Uterus (tissue), 3 donors: ENCODE measurements at regions not wholly inside any gene's neighbourhood (a gene's known extent, or its start where the extent isn't known, plus 50 kb on each side); places are given as distances from the start of the nearest gene placed in this dataset.

Experiments used
- DNase-seq, 2 donors: peaks; one replicate each; pipeline ENCODE4 v3.0.0-alpha.2; 2019 to 2020
- H3K27ac ChIP-seq, 2 donors: fragments of 200-600 bp; sonication (generic); 1 replicate in 1 of 2; 2 replicates in 1 of 2; pipeline ENCODE4 v1.5.1; 2016 to 2018
- H3K27me3 ChIP-seq, 2 donors: fragments of 200-600 bp; sonication (generic); one replicate each; pipeline ENCODE4 v1.5.1; 2018 to 2019; ENCODE audit warnings: control low read depth in 1 of 2
- H3K36me3 ChIP-seq, 2 donors: fragments of 200-600 bp; sonication (generic); one replicate each; pipeline ENCODE4 v1.5.1; 2019; ENCODE audit warnings: control low read depth in 1 of 2
- H3K4me1 ChIP-seq, 2 donors: fragments of 200-600 bp; sonication (generic); one replicate each; pipeline ENCODE4 v1.5.1; 2018 to 2019; ENCODE audit warnings: control low read depth in 1 of 2
- H3K4me3 ChIP-seq, 2 donors: fragments of 200-600 bp; sonication (generic); 1 replicate in 1 of 2; 2 replicates in 1 of 2; pipeline ENCODE4 v1.5.1; 2018 to 2019; ENCODE audit warnings: mild to moderate bottlenecking in 1 of 2
- H3K9me3 ChIP-seq, 2 donors: fragments of 200-600 bp; sonication (generic); one replicate each; pipeline ENCODE4 v1.5.1; 2019; ENCODE audit warnings: control low read depth in 1 of 2
- CTCF ChIP-seq, 4 experiments: fragments of 200-600 bp in 2 of 4; fragments of 450-650 bp in 2 of 4; sonication (generic) in 2 of 4; IDR thresholded peaks; one replicate each; pipeline ENCODE4 v1.5.1; 2016 to 2019; ENCODE audit warnings: antibody characterized with exemption in 4 of 4, mild to moderate bottlenecking in 2 of 4, moderate library complexity in 1 of 4
- POLR2A ChIP-seq, 2 donors: fragments of 450-650 bp; IDR thresholded peaks; one replicate each; pipeline ENCODE4 v1.6.1; 2016; ENCODE audit warnings: antibody characterized with exemption in 2 of 2, mild to moderate bottlenecking in 1 of 2, moderate library complexity in 1 of 2
- intact Hi-C: fragments of 100-400 bp; cut with DNase I; formaldehyde crosslinking; loops from one replicate; pipeline ENCODE4 v1.15.1; 2023; ENCODE audit warnings: low total_unique reads
- donor health status: DM: yes; HTN: yes; CAD: no.

DNA sequence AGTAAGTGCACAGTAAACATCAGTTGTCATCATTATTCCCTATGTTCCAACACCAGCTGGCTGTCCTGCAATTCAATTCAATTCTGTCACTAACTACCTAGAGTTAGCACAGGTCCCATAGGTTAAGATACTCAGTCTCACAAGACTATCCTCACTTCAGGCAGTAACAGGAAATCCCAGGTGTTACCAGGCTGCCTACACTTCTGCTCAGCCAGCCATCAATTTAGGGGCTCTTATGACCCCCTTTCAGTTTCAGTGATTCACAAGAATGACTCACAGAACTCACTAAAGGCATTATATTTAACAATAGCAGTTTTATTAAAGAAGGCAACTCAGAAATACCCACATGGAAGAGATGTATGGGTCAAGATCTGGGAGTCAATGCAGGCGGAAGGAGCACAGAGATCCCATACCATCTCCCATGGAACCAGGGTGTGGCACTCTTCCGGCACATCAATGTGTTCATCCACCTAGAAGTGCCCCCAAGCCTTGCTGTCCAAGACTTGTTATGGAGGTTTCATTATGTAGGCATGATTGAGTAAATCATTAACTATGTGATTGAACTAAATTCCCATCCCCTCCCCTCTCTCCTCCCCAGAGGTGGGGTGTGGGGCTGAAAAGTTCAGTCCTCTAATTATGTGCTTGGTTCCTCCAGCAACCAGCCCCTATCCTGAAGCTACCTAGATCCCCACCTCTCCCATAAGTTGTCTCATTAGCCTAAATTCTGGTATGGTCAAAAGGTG is 120.8 kb upstream of the WSCD2 start:
- no peak for DNase-seq
- no peak for TF ChIP-seq CTCF (IDR thresholded peaks at IDR 0.05)
- H3K4me3 ChIP-seq: no peak overlapping the region
- H3K27ac ChIP-seq: no peak overlapping the region
- no peaks in the 10 kb centered on the region for H3K4me1 ChIP-seq
- no peaks in the 10 kb centered on the region for H3K9me3 ChIP-seq
- no peaks in the 10 kb centered on the region for H3K27me3 ChIP-seq
- H3K36me3 ChIP-seq: no peaks in the 10 kb centered on the region
- intact Hi-C loops: no loop called here

DNA sequence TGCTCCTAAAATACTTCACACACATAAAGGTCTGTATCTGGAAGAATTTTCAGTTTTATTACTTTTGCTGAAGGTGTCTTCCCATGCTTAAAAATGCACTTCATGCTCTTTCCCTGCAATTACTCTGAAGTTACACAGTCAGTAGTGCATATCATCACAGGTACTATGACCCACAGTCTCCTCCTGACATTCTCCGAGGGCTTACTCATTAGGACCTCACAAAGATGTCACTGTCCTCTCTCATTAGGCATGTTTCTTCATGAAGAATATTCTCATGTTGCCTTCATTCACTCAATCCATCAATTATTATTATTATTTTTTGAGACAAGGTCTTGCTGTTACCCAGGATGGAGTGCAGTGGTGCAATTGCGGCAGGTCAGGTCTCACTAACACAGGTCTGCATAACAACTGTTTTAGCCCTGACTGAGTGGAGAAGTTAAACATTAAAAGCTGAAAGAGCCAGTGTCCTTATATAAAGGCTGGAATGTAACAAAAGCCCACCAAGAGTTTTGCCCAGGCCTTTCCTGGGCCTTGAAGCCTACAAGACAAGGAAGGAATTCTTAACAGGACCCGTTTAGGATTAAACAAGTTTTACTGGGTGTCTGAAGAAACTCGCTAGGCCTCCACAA is 119.5 kb upstream of the WSCD2 start:
- Histone ChIP-seq H3K4me1 (no peaks in the 10 kb centered on the region), H3K36me3 (no peaks in the 10 kb centered on the region), H3K4me3 (no peak overlapping the region), H3K9me3 (no peaks in the 10 kb centered on the region), H3K27me3 (no peaks in the 10 kb centered on the region), H3K27ac (no peak overlapping the region)
- no peak for TF ChIP-seq POLR2A (IDR thresholded peaks at IDR 0.05)
- DNase-seq: no peak
- intact Hi-C loops: no loop called here

GRCh38 chr12:108016022-108016564 is 113.0 kb upstream of the WSCD2 start:
- Histone ChIP-seq H3K9me3 (no peaks in the 10 kb centered on the region), H3K27ac (no peak overlapping the region), H3K4me3 (no peak overlapping the region), H3K4me1 (no peaks in the 10 kb centered on the region), H3K36me3 (no peaks in the 10 kb centered on the region), H3K27me3 (no peaks in the 10 kb centered on the region)
- DNase-seq: no peak
- intact Hi-C loops: no loop called here
- TF ChIP-seq CTCF (IDR thresholded peaks at IDR 0.05): no peak
- TF ChIP-seq POLR2A (IDR thresholded peaks at IDR 0.05): no peak

DNA sequence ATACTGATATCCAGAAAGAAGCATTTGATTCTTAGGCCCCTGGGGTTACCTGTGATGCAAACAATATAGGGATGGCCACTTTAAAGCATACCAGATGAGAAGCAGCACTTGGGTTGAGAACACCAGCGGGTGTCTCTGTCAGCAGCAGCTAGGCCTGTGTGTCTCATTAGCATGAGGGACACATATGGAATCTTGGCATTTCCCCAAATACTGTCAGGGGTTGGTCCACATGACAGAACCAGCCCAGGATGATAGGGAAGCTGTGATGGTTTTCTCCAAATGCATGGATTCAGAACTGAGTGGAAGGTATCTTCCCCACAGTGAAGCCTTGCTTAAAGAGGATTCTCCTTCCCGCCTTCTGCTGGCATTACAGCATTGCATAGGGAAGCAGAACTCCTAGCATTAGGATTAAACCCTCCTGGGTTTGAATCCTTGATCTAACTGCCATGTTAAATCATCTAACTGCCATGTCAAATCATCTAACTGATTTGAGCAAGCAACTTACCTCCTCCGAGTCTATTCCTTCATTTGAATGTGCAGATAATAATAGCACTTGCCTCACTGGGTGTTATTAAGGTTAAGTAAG is 111.5 kb upstream of the WSCD2 start:
- Histone ChIP-seq H3K36me3 (no peaks in the 10 kb centered on the region), H3K4me1 (no peaks in the 10 kb centered on the region), H3K27me3 (no peaks in the 10 kb centered on the region), H3K4me3 (no peak overlapping the region), H3K9me3 (no peaks in the 10 kb centered on the region), H3K27ac (no peak overlapping the region)
- no peak for TF ChIP-seq POLR2A (IDR thresholded peaks at IDR 0.05)
- no peak for DNase-seq
- intact Hi-C loops: no loop called here

DNA sequence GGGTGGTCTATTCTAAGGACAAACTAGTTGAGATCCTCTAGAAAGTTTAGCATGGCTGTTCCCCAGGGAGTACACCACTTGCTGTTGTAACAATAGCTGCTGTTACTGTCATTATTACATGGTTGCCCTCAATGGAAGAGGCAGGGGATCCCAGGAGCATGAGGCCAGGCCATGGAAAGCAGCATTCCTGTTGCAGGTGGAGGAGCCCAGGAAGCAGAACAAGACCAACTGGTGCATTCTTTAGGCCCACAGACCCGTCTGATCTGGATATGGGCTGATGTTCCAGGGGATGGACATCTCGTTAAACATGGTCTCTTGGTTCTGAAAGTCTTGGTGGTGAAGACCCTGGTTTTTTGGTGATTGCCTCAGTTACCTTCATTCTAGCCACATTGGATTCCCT is 109.2 kb upstream of the WSCD2 start:
- Histone ChIP-seq H3K27me3 (no peaks in the 10 kb centered on the region), H3K4me3 (no peak overlapping the region), H3K4me1 (no peaks in the 10 kb centered on the region), H3K9me3 (no peaks in the 10 kb centered on the region), H3K27ac (no peak overlapping the region), H3K36me3 (no peaks in the 10 kb centered on the region)
- intact Hi-C loops: no loop called here
- DNase-seq: no peak
- TF ChIP-seq CTCF (IDR thresholded peaks at IDR 0.05): no peak
- no peak for TF ChIP-seq POLR2A (IDR thresholded peaks at IDR 0.05)

DNA sequence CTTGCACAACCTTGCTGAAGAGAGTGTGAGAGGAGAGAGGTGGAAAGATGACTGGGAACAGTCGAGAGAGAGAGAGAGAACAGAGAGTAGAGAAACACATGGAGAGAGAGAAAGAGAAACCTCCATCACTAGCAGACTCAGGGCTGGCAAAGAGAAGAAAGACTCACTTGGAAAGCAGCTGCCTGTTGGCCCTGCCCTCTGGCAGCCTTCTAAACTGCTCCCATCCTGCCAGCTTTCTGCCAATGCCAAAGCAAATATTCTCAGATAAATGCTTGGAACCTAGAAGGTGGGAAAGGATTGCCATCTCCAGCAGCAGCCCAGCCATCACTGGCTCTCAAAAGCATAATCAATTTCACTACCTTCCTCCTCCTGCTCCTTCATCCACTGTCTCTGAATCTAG is 107.9 kb upstream of the WSCD2 start:
- no peaks in the 10 kb centered on the region for H3K27me3 ChIP-seq
- H3K36me3 ChIP-seq: no peaks in the 10 kb centered on the region
- H3K4me1 ChIP-seq: no peaks in the 10 kb centered on the region
- intact Hi-C loops: no loop called here
- no peaks in the 10 kb centered on the region for H3K9me3 ChIP-seq
- TF ChIP-seq CTCF (IDR thresholded peaks at IDR 0.05): no peak
- no peak for TF ChIP-seq POLR2A (IDR thresholded peaks at IDR 0.05)
- H3K4me3 ChIP-seq: no peak overlapping the region
- no peak overlapping the region for H3K27ac ChIP-seq
- DNase-seq: no peak
